K562 (cell line): ENCODE measurements at regions not wholly inside any gene's neighbourhood (a gene's known extent, or its start where the extent isn't known, plus 50 kb on each side); places are given as distances from the start of the nearest gene placed in this dataset.

Experiments
- ATAC-seq: fragments of 200-7000 bp; cut with Tn5 transposase; 3 replicates; pipeline ENCODE4 v1.9.1; 2020; ENCODE audit warnings: moderate library complexity
- BruUV-seq: library from RNA; stranded (reverse); fragments of 400-500 nt; replicated peaks from 2 replicates; lab custom pipeline; 2021; lab: Mats Ljungman, UMichigan
- CTCF ChIA-PET: fragments of 300-600 bp; formaldehyde crosslinking; extraction: SDS; loops from one replicate; lab custom pipeline; 2021; ENCODE audit warnings: low intra/inter-chr PET ratio; lab: Yijun Ruan, JAX
- POLR2A ChIA-PET: fragments of 300-600, 350-650 bp; sonication (Branson Sonifier 250); formaldehyde crosslinking; extraction: SDS; loops from one replicate; lab custom pipeline; 2021; ENCODE audit warnings: antibody characterized with exemption, inconsistent platforms; lab: Yijun Ruan, JAX
- DNase-seq, 4 experiments: peaks; one replicate each; pipeline versions ENCODE4 v3.0.0 to v3.0.0-alpha.2; 2011 to 2018; ENCODE audit warnings: low spot score in 3 of 4, mixed read lengths in 3 of 4; ENCODE audit errors: extremely low read depth in 1 of 4
- FAIRE-seq: peaks from 2 replicates; lab custom pipeline; 2011; peaks lifted over from hg19 to GRCh38; lab: Jason Lieb, UNC
- H2AFZ ChIP-seq: 2 replicates; pipeline ENCODE4 v1.6.0; 2011; ENCODE audit warnings: low read depth, low read length, control low read depth, inconsistent platforms
- H3K27ac ChIP-seq: fragments of 200-600 bp; 3 replicates; pipeline ENCODE4 v1.8.0; 2011; ENCODE audit warnings: low read depth, mild to moderate bottlenecking, control low read depth, inconsistent platforms, low read length, moderate library complexity, mixed read lengths; ENCODE audit errors: extremely low read depth
- H3K27me3 ChIP-seq, 2 experiments: fragments of 300-600 bp in 1 of 2; 2 replicates in 1 of 2; 3 replicates in 1 of 2; pipeline versions ENCODE4 v1.6.0 to v1.8.0; 2011; ENCODE audit warnings: inconsistent platforms in 2 of 2, low read length in 2 of 2, mild to moderate bottlenecking in 1 of 2, mixed read lengths in 1 of 2, moderate library complexity in 1 of 2; ENCODE audit not compliant: control insufficient read depth in 2 of 2, insufficient read depth in 2 of 2
- H3K36me3 ChIP-seq: fragments of 300-600 bp; 3 replicates; pipeline ENCODE4 v1.8.0; 2011; ENCODE audit warnings: mild to moderate bottlenecking, low read length, inconsistent platforms; ENCODE audit not compliant: control insufficient read depth, insufficient read depth
- H3K4me1 ChIP-seq, 2 experiments: fragments of 200-600 bp in 1 of 2; replicated peaks in 1 of 2; 2 replicates in 1 of 2; 3 replicates in 1 of 2; pipeline versions ENCODE4 v1.5.1 to v1.8.0; 2011; ENCODE audit warnings: inconsistent platforms in 2 of 2, low read length in 2 of 2, mild to moderate bottlenecking in 1 of 2, mixed read lengths in 1 of 2, moderate library complexity in 1 of 2; ENCODE audit not compliant: control insufficient read depth in 2 of 2, insufficient read depth in 2 of 2
- H3K4me2 ChIP-seq: 2 replicates; pipeline ENCODE4 v1.6.1; 2011; ENCODE audit warnings: low read length, control low read depth, inconsistent platforms, mixed read lengths; ENCODE audit not compliant: insufficient read depth
- H3K4me3 ChIP-seq: fragments of 200-600 bp; sonication (generic), shearing (Covaris generic); 2 replicates; pipeline ENCODE4 v1.5.1; 2016; ENCODE audit warnings: control low read depth, inconsistent platforms
- H3K79me2 ChIP-seq: fragments of 200-600 bp; 3 replicates; pipeline ENCODE4 v1.8.0; 2011; ENCODE audit warnings: low read length, inconsistent platforms; ENCODE audit not compliant: control insufficient read depth, insufficient read depth
- H3K9ac ChIP-seq, 2 experiments: 2 replicates each; pipeline versions ENCODE4 v1.6.0 to v1.6.1; 2011; ENCODE audit warnings: low read depth in 2 of 2, low read length in 2 of 2, control low read depth in 1 of 2, inconsistent platforms in 1 of 2, mild to moderate bottlenecking in 1 of 2, mixed read lengths in 1 of 2; ENCODE audit not compliant: insufficient read depth in 1 of 2
- H3K9me1 ChIP-seq: one replicate; pipeline ENCODE4 v1.6.0; 2011; ENCODE audit warnings: inconsistent platforms, mild to moderate bottlenecking, low read length, moderate library complexity; ENCODE audit not compliant: control insufficient read depth, insufficient read depth
- H3K9me3 ChIP-seq: replicated peaks from 2 replicates; pipeline ENCODE4 v1.5.1; 2011; ENCODE audit warnings: low read depth, low read length, inconsistent platforms; ENCODE audit not compliant: control insufficient read depth, insufficient read depth
- H4K20me1 ChIP-seq: replicated peaks from 2 replicates; pipeline ENCODE4 v1.6.1; 2011; ENCODE audit warnings: low read length, inconsistent platforms, mixed read lengths; ENCODE audit not compliant: control insufficient read depth, insufficient read depth
- CHCHD3 ChIP-seq: fragments of 250-450 bp; sonication (Bioruptor Pico); IDR thresholded peaks from 2 replicates; pipeline ENCODE4 v2.1.2; 2022; ENCODE audit warnings: mild to moderate bottlenecking
- EWSR1 ChIP-seq: fragments of 450-650 bp; IDR thresholded peaks from 2 replicates; pipeline ENCODE4 v1.6.1; 2018; ENCODE audit warnings: borderline replicate concordance, mild to moderate bottlenecking, low read depth, moderate library complexity; ENCODE audit not compliant: partially characterized antibody
- GTF3C2 ChIP-seq: IDR thresholded peaks from 3 replicates; pipeline ENCODE4 v1.6.1; 2011; ENCODE audit warnings: borderline replicate concordance, mild to moderate bottlenecking, moderate library complexity; ENCODE audit not compliant: insufficient read length; ENCODE audit errors: extremely low read depth
- NR3C1 ChIP-seq: sonication (generic); formaldehyde crosslinking; IDR thresholded peaks from 2 replicates; pipeline ENCODE4 v1.8.1; 2022; ENCODE audit warnings: missing genetic modification reagents
- PTBP1 ChIP-seq: fragments of 200-400 bp; formaldehyde crosslinking; IDR thresholded peaks from 2 replicates; pipeline ENCODE4 v1.6.1; 2017; ENCODE audit warnings: low read depth, low read length
- RB1 ChIP-seq: fragments of 450-650 bp; IDR thresholded peaks from 2 replicates; pipeline ENCODE4 v1.6.1; 2017; ENCODE audit warnings: low read depth, mild to moderate bottlenecking
- SMAD4 ChIP-seq: fragments of 250-450 bp; sonication (Bioruptor Pico); conservative IDR thresholded peaks from 2 replicates; pipeline ENCODE4 v1.8.0; 2021; ENCODE audit warnings: inconsistent platforms, mild to moderate bottlenecking, moderate library complexity
- TFAM ChIP-seq: fragments of 250-450 bp; sonication (Bioruptor Pico); conservative IDR thresholded peaks from 2 replicates; pipeline ENCODE4 v1.5.0; 2021; ENCODE audit warnings: mild to moderate bottlenecking, moderate library complexity
- THAP12 ChIP-seq: fragments of 250-450 bp; sonication (Bioruptor Pico); IDR thresholded peaks from 2 replicates; pipeline ENCODE4 v1.9.0; 2021; ENCODE audit warnings: mild to moderate bottlenecking, inconsistent platforms
- ZNF766 ChIP-seq: fragments of 200-800 bp; sonication (Bioruptor generic); conservative IDR thresholded peaks from 2 replicates; pipeline ENCODE4 v1.6.1; 2016; ENCODE audit warnings: missing genetic modification characterization, missing compliant biosample characterization
- WGBS: fragments of 100-300 bp; shearing (Covaris generic); methylation state at CpG from one replicate; pipeline ENCODE4 v1.1.6; 2016; ENCODE audit warnings: low coverage, mixed read lengths; ENCODE audit not compliant: insufficient coverage; ENCODE audit errors: missing lambda C conversion rate; 5-methylcytosine and 5-hydroxymethylcytosine counted together
- in situ Hi-C: fragments of 300-500 bp; cut with MboI; formaldehyde crosslinking; loops from 4 replicates; pipeline ENCODE4 v1.15.0; 2018; ENCODE audit warnings: inconsistent platforms, mixed read lengths
- intact Hi-C: fragments of 100-400 bp; cut with micrococcal nuclease; formaldehyde crosslinking; loops from 2 replicates; pipeline ENCODE4 v1.14.2; 2022
- TF ChIP-seq, protein P1 (sequence below): fragments of 250-450 bp; sonication (Bioruptor Pico); IDR thresholded peaks from 2 replicates; pipeline ENCODE4 v1.4.0; 2020

DNA sequence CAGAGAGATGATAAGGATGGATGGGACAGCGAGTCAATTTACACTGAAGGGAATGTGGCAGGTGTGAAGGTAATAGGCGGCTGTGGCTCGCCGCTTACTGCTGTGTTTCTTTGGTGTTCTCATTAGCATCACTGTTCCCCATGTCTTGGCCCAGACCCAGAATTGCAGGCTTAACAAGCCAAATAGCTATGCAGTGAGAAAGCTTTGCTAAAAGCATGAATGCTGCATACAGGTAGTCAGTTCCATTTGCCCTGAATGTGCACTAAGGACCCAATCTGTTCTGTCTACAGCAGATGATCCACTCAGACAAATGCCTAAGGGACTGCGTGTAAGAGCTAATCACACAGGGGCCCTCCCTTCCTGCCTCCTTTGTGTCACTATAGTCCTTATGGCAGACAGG is 262.6 kb downstream of the DCDC2C start:
- no peaks in the 10 kb centered on the region for H4K20me1 ChIP-seq
- no peaks in the 10 kb centered on the region for H3K27me3 ChIP-seq
- H3K9me3 ChIP-seq, result no peaks in the 10 kb centered on the region
- H3K9me1 ChIP-seq, result no peaks in the 10 kb centered on the region
- 1% methylated on average over 5 of the region's 5 CpGs for WGBS
- H3K36me3 ChIP-seq, result no peaks in the 10 kb centered on the region
- H2AFZ ChIP-seq, result no peak overlapping the region
- intact Hi-C loops (no loop called here), in situ Hi-C loops (no loop called here)
- no peak for TF ChIP-seq EWSR1
- TF ChIP-seq SMAD4 (CRISPR knock-in tag), result no peak
- no peak for TF ChIP-seq THAP12 (CRISPR knock-in tag)
- no peak for TF ChIP-seq CHCHD3
- no peak for TF ChIP-seq NR3C1 (CRISPR knock-in tag)
- TF ChIP-seq, protein P1, sequence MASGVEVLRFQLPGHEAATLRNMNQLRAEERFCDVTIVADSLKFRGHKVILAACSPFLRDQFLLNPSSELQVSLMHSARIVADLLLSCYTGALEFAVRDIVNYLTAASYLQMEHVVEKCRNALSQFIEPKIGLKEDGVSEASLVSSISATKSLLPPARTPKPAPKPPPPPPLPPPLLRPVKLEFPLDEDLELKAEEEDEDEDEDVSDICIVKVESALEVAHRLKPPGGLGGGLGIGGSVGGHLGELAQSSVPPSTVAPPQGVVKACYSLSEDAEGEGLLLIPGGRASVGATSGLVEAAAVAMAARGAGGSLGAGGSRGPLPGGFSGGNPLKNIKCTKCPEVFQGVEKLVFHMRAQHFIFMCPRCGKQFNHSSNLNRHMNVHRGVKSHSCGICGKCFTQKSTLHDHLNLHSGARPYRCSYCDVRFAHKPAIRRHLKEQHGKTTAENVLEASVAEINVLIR (CRISPR knock-in tag), result no peak
- TF ChIP-seq TFAM (CRISPR knock-in tag), result no peak
- no peak for TF ChIP-seq PTBP1
- no peak for TF ChIP-seq RB1
- no peak for TF ChIP-seq GTF3C2
- TF ChIP-seq ZNF766, result no peak
- ATAC-seq, result no peak
- no peak overlapping the region for H3K27ac ChIP-seq
- no peak for DNase-seq
- H3K9ac ChIP-seq, result no peak overlapping the region
- no peaks in the 10 kb centered on the region for H3K79me2 ChIP-seq
- H3K4me3 ChIP-seq, result no peak overlapping the region
- ChIA-PET CTCF (no interaction called here), POLR2A (no interaction called here)
- no peak overlapping the region for H3K4me2 ChIP-seq
- FAIRE-seq, result no peak
- no TSS peak for BruUV-seq
- H3K4me1 ChIP-seq, result no peaks in the 10 kb centered on the region
